DND-41 (cell line): ENCODE measurements at regions not wholly inside any gene's neighbourhood (a gene's known extent, or its start where the extent isn't known, plus 50 kb on each side); places are given as distances from the start of the nearest gene placed in this dataset.

ENCODE experiments used
- ATAC-seq: fragments of 200-7000 bp; cut with Tn5 transposase; 3 replicates; pipeline ENCODE4 v1.9.1; 2021; ENCODE audit warnings: low read depth; ENCODE audit not compliant: insufficient read depth
- DNase-seq: peaks from one replicate; pipeline ENCODE4 v3.0.0-alpha.2; 2020
- H2AFZ ChIP-seq: 2 replicates; pipeline ENCODE4 v1.6.0; 2012; ENCODE audit warnings: low read depth, low read length
- H3K27ac ChIP-seq: 2 replicates; pipeline ENCODE4 v1.5.1; 2012; ENCODE audit warnings: low read length, inconsistent platforms
- H3K27me3 ChIP-seq: fragments of 200-600 bp; sonication (generic); 2 replicates; pipeline ENCODE4 v1.6.0; 2012; ENCODE audit warnings: low read length, mild to moderate bottlenecking, inconsistent platforms; ENCODE audit not compliant: insufficient read depth, poor library complexity
- H3K36me3 ChIP-seq: 2 replicates; pipeline ENCODE4 v1.5.1; 2012; ENCODE audit warnings: low read length, inconsistent platforms; ENCODE audit not compliant: insufficient read depth
- H3K4me1 ChIP-seq: 2 replicates; pipeline ENCODE4 v1.5.1; 2012; ENCODE audit warnings: mild to moderate bottlenecking, low read length; ENCODE audit not compliant: insufficient read depth
- H3K4me2 ChIP-seq: 2 replicates; pipeline ENCODE4 v1.6.0; 2012; ENCODE audit warnings: mild to moderate bottlenecking, moderate library complexity, low read length, inconsistent platforms; ENCODE audit not compliant: insufficient read depth
- H3K4me3 ChIP-seq, 2 experiments: fragments of 200-600 bp in 1 of 2; shearing (Covaris generic) in 1 of 2; 2 replicates each; pipeline ENCODE4 v1.5.1; 2012 to 2016; ENCODE audit warnings: inconsistent platforms in 2 of 2, low read length in 2 of 2, mild to moderate bottlenecking in 2 of 2, low read depth in 1 of 2, moderate library complexity in 1 of 2
- H3K79me2 ChIP-seq: 2 replicates; pipeline ENCODE4 v1.6.0; 2012; ENCODE audit warnings: low read length, inconsistent platforms; ENCODE audit not compliant: insufficient read depth
- H3K9ac ChIP-seq: 2 replicates; pipeline ENCODE4 v1.6.0; 2012; ENCODE audit warnings: low read depth, mild to moderate bottlenecking, inconsistent platforms, low read length, moderate library complexity
- H3K9me3 ChIP-seq: 2 replicates; pipeline ENCODE4 v1.5.1; 2012; ENCODE audit warnings: low read length, moderate library complexity, mild to moderate bottlenecking, inconsistent platforms; ENCODE audit not compliant: insufficient read depth, severe bottlenecking
- H4K20me1 ChIP-seq: 2 replicates; pipeline ENCODE4 v1.6.0; 2012; ENCODE audit warnings: low read length; ENCODE audit not compliant: insufficient read depth
- CTCF ChIP-seq: IDR thresholded peaks from 2 replicates; pipeline ENCODE4 v1.5.1; 2012; ENCODE audit warnings: borderline replicate concordance, low read length, moderate library complexity, mild to moderate bottlenecking; ENCODE audit not compliant: poor library complexity, severe bottlenecking; ENCODE audit errors: extremely low read depth
- EZH2 ChIP-seq: IDR thresholded peaks from 3 replicates; pipeline ENCODE4 v1.6.1; 2012; ENCODE audit warnings: borderline replicate concordance, low read depth, mild to moderate bottlenecking, moderate library complexity, low read length, inconsistent platforms; ENCODE audit not compliant: severe bottlenecking

- H3K4me1 ChIP-seq = no peaks in the 10 kb centered on the region
- no peaks in the 10 kb centered on the region for H3K36me3 ChIP-seq
- DNase-seq = no peak
- H3K4me3 ChIP-seq = no peak overlapping the region
- no peaks in the 10 kb centered on the region for H3K9me3 ChIP-seq
- no peak overlapping the region for H3K9ac ChIP-seq
- no peaks in the 10 kb centered on the region for H3K27me3 ChIP-seq
- no peaks in the 10 kb centered on the region for H4K20me1 ChIP-seq
- no peak overlapping the region for H3K4me2 ChIP-seq
- no peak for ATAC-seq
- H2AFZ ChIP-seq = no peak overlapping the region
- TF ChIP-seq CTCF (no peak), EZH2 (no peak)
- H3K79me2 ChIP-seq = no peaks in the 10 kb centered on the region
- H3K27ac ChIP-seq = no peak overlapping the region
These were observed 588.9 kb upstream of the BTBD3 start for GRCh38 chr20:11328839-11329238.

- no peaks in the 10 kb centered on the region for H4K20me1 ChIP-seq
- no peaks in the 10 kb centered on the region for H3K27me3 ChIP-seq
- TF ChIP-seq CTCF (no peak), EZH2 (no peak)
- H3K36me3 ChIP-seq = no peaks in the 10 kb centered on the region
- no peak overlapping the region for H2AFZ ChIP-seq
- H3K4me2 ChIP-seq = no peak overlapping the region
- H3K4me3 ChIP-seq = no peak overlapping the region
- H3K9ac ChIP-seq = no peak overlapping the region
- no peaks in the 10 kb centered on the region for H3K9me3 ChIP-seq
- H3K79me2 ChIP-seq = no peaks in the 10 kb centered on the region
- DNase-seq (no peak), ATAC-seq (no peak)
- no peak overlapping the region for H3K27ac ChIP-seq
- H3K4me1 ChIP-seq = no peaks in the 10 kb centered on the region
These were observed 588.4 kb upstream of the BTBD3 start for GRCh38 chr20:11329271-11329670.

- no peaks in the 10 kb centered on the region for H4K20me1 ChIP-seq
- H3K27me3 ChIP-seq = no peaks in the 10 kb centered on the region
- H3K9me3 ChIP-seq = no peaks in the 10 kb centered on the region
- no peak overlapping the region for H3K27ac ChIP-seq
- no peak overlapping the region for H2AFZ ChIP-seq
- H3K36me3 ChIP-seq = no peaks in the 10 kb centered on the region
- DNase-seq (no peak), ATAC-seq (no peak)
- H3K4me1 ChIP-seq = no peaks in the 10 kb centered on the region
- TF ChIP-seq EZH2 (no peak), CTCF (no peak)
- H3K79me2 ChIP-seq = no peaks in the 10 kb centered on the region
- H3K4me2 ChIP-seq = no peak overlapping the region
- no peak overlapping the region for H3K9ac ChIP-seq
- no peak overlapping the region for H3K4me3 ChIP-seq
These were observed 586.6 kb upstream of the BTBD3 start for GRCh38 chr20:11331096-11331495.

- no peaks in the 10 kb centered on the region for H3K4me1 ChIP-seq
- no peaks in the 10 kb centered on the region for H3K27me3 ChIP-seq
- no peak overlapping the region for H2AFZ ChIP-seq
- DNase-seq (no peak), ATAC-seq (no peak)
- H3K79me2 ChIP-seq = no peaks in the 10 kb centered on the region
- H3K27ac ChIP-seq = no peak overlapping the region
- H3K9ac ChIP-seq = no peak overlapping the region
- H3K36me3 ChIP-seq = no peaks in the 10 kb centered on the region
- no peak overlapping the region for H3K4me2 ChIP-seq
- H4K20me1 ChIP-seq = no peaks in the 10 kb centered on the region
- TF ChIP-seq EZH2 (no peak), CTCF (no peak)
- no peak overlapping the region for H3K4me3 ChIP-seq
- H3K9me3 ChIP-seq = no peaks in the 10 kb centered on the region
These were observed 585.3 kb upstream of the BTBD3 start for GRCh38 chr20:11332381-11332780.
